HepG2 (cell line): ENCODE measurements at regions not wholly inside any gene's neighbourhood (a gene's known extent, or its start where the extent isn't known, plus 50 kb on each side); places are given as distances from the start of the nearest gene placed in this dataset.

Experiments used
- CBFB ChIP-seq: sonication (generic); formaldehyde crosslinking; IDR thresholded peaks from 2 replicates; pipeline ENCODE4 v1.4.0; 2020; ENCODE audit warnings: missing genetic modification reagents
- FOXP1 ChIP-seq, 2 experiments: fragments of 450-650 bp in 1 of 2; IDR thresholded peaks; 2 replicates each; pipeline ENCODE4 v1.6.1; 2017 to 2018; ENCODE audit warnings: antibody characterized with exemption in 1 of 2
- RFX1 ChIP-seq: fragments of 450-650 bp; IDR thresholded peaks from 2 replicates; pipeline ENCODE4 v1.6.1; 2017
- SETDB1 ChIP-seq: sonication (generic); formaldehyde crosslinking; IDR thresholded peaks from 2 replicates; pipeline ENCODE4 v1.5.1; 2020; ENCODE audit warnings: missing genetic modification reagents, mild to moderate bottlenecking, borderline replicate concordance
- ZNF124 ChIP-seq: sonication (generic); formaldehyde crosslinking; IDR thresholded peaks from 2 replicates; pipeline ENCODE4 v1.4.0; 2020; ENCODE audit warnings: missing genetic modification reagents
- ZNF589 ChIP-seq: sonication (generic); formaldehyde crosslinking; conservative IDR thresholded peaks from 2 replicates; pipeline ENCODE4 v1.8.0; 2022; ENCODE audit warnings: mild to moderate bottlenecking, moderate library complexity, missing genetic modification reagents

- TF ChIP-seq RFX1 (no peak), ZNF124 (CRISPR knock-in tag) (no peak), ZNF589 (no peak), FOXP1 (IDR thresholded peaks at IDR 0.05) (no peak), FOXP1 (CRISPR knock-in tag; IDR thresholded peaks at IDR 0.05) (no peak), SETDB1 (CRISPR knock-in tag) (no peak), CBFB (CRISPR knock-in tag) (no peak)
Measured at GRCh38 chr7:42746214-42746613, 165.7 kb downstream of the C7orf25 start.
